B cell (primary cell): ENCODE measurements at regions not wholly inside any gene's neighbourhood (a gene's known extent, or its start where the extent isn't known, plus 50 kb on each side); places are given as distances from the start of the nearest gene placed in this dataset.

Experiments used
- CTCF ChIP-seq: fragments of 200-600 bp; IDR thresholded peaks from one replicate; pipeline ENCODE4 v1.8.0; 2022; ENCODE audit warnings: antibody characterized with exemption, mild to moderate bottlenecking
- EZH2 ChIP-seq: IDR thresholded peaks from 2 replicates; pipeline ENCODE4 v1.6.1; 2012; ENCODE audit warnings: borderline replicate concordance, low read depth, mild to moderate bottlenecking, moderate library complexity, low read length; ENCODE audit not compliant: insufficient read depth, poor library complexity, severe bottlenecking

DNA sequence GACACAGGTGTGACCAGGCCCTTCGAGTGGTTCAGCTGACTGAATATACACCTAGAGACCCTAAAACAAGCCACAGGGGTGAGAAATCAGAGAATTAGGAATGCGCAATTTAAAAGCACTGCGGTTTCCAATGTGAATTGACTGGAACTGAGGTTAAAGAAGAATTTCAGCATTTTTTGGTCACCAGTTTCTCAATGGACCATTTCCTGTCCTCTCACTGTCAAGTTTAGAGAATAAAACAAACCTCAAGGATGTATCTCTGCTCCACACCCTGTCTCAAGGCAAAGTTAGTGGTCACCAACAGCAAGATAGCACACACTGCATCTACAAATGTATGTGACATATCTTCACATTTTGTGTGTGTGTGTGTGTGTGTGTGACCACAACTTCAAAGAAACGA lies 143.8 kb upstream of the MAP3K1 start:
- TF ChIP-seq CTCF (no peak), EZH2 (no peak)
